Kasumi-1 (cell line): ENCODE measurements at regions not wholly inside any gene's neighbourhood (a gene's known extent, or its start where the extent isn't known, plus 50 kb on each side); places are given as distances from the start of the nearest gene placed in this dataset.

Source experiments
- DNase-seq, 2 experiments: peaks; one replicate each; lab custom pipeline; 2025; lab: John Stamatoyannopoulos, UW

GRCh38 chr2:146235158-146235557 lies 1609.7 kb upstream of the ACVR2A start:
- no peak for DNase-seq

DNA sequence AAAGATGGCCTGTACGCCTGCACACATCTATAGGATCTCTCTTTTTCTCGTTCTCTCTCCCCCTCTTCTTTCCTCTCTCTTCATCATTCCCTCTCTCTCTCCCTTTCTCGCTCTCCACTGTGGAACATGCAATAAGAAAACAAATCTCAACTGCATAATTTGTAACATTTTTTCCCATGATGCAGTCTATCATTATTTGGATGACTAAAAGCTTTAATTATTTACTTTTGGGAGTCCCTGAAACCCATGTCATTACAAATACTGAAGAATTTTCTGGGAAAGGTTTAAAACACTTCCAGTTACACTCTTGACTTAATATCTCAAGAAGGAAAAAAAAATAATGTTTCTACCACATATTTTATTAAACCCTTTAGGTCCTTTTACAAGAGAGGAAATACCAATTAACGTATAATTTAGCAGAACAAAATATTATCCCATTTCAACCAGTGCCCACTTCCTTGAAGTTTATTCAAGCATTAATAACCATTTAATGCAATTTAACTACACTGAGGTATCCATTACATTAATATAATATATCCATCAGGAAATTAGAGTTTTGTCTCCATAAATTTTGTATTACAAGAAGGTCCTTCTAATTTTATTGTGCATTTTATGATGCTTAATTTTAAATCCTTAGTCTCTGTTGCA lies 1615.2 kb upstream of the ACVR2A start:
- no peak for DNase-seq

DNA sequence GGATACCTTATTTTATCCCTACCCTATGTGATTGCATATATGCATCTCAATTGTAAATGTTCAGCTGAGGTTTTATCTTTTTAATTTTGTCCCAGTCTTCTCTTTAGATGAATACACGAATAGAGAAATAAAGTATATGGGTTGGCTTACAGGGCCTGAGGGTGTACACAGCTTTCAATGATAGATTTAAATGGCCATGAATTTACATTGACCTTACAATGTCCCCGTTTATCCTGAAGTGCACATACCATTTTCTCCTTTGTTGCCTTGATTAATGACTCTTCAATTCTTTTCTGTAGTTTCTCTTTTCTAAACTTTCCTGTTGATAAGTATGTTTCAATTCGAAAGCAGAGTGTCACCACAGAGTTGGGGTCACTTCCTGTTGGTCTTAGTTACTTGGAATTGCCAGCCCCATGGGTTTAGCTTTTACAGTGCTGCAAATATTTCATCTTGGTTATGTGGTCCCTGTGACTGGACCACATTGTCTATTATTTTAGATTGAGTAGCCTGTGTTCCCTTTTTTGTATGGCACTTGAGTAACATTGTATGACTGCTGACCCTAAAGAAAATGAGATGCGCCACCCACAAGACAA lies 1616.3 kb upstream of the ACVR2A start:
- DNase-seq = no peak

- peak in 1 of 2 experiments; percentile 29 for DNase-seq
Measured at GRCh38 chr2:146228020-146228393, 1616.8 kb upstream of the ACVR2A start.

DNA sequence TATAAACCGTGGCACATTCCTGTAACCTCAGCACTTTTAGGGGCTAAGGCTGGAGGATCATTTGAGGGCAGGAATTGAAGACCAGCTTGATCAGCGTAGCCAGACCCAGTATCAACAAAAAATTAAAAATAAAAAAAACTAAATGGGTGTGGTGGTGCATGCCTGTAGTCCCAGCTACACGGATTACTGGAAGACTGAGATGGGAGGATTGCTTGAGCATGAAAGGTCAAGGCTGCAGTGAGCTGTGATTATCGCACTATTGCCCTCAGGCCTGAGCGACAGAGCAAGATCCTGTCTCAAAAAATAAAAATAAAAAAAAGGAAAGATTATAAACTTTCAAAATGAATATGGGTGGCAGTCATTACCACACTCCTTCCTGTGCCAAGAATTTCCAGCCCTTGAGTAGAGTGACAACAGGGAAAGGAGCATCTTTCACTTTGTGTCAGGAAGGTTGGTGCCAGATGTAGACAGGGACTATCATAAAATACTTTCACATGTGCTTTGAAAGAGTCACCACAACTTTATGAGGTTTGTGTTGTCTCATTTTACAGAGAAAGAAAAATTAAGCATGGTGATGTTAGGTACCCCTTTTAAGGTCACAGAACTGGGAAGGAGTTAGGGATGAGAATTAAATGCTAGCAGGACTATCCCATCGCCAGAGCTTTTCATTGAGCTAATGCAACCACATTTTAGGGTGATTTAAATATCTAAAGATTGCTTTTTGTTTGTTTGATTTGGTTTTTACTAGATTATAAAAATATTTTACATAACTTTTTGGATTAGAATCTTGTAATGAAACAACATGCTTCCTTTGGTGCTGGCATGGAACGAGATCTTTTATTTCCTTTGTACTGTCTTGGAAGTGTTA lies 1617.4 kb upstream of the ACVR2A start:
- DNase-seq = no peak

DNA sequence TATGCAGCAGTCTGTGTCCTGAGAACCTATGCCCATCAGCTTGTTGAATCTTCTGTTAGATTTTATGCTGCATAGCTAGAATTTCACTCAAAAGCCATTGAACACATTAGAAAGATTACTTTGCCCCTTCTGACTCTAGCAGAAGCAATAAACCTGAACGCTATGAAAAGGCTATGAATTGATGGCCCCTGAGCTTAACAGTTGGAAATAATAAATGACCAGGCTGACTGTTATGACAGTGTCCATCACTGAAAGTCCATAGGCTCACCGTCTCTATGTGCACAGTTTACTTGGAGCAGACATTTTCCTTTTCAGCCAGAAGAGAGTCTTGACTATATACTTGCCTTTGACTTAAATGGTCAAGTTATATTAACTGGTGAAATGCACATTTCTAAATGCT lies 1618.8 kb upstream of the ACVR2A start:
- no peak for DNase-seq

DNA sequence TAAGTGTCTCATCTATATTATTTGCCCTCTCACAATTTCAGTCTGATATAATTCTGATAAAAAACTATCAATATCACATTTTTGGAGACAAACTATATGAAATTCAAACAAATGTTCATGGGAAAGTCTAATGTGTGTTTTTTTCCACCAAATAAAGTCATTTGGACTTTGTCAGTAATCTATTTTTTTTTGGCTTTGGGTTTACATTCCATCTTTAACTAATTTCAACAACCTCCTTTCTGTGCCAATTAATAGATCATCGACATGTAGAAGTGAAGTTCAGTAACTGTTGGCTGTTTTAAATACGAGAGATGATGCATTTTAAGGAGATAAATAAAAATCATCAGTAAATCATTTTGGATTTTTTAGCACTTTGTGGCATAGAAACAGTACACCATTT lies 1623.0 kb upstream of the ACVR2A start:
- DNase-seq = no peak

- no peak for DNase-seq
Measured at GRCh38 chr2:146220957-146221356, 1623.9 kb upstream of the ACVR2A start.

DNA sequence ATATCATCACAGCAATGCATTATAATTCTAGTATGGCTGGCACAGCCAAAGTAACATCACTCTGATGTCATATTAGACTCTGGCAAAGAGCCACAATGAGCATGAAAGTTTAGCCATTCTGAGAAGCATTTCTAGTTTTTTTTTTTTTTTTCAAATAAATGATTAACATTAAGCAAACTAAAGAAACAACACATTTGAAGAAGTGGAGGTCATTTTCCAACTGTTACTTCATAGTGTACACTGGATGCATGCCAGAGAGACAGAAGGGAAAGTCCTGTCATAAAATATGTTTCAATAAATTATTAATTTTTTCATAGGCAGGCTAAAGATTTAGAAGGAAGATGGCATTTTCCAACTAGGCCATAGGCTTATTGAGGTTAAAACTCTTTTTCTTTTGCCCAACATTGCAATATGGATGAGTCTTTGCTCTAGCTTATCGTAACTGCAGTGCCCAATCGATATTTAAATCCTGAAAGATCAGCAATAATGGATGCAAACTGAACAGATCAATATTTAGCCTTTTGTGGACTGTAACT lies 1630.4 kb upstream of the ACVR2A start:
- DNase-seq = no peak

- no peak for DNase-seq
Measured at GRCh38 chr2:146213674-146214073, 1631.2 kb upstream of the ACVR2A start.

DNA sequence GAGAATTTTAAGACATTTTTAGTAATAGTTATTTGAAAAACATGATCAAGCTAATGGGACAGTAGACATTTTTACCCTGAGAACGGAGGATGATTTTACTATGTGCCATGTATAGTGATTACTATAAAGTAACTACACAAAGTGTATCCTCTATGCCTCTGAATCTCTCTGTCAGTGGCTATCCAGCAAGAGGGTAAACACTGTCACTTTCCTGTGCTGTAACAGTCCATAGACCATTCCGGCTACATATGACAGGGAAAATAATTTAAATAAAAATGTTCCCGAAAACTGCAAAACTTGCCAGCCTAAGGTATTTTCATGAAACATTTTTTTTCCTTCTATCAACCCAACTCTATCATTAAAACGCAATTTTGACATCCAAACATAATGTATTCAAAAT lies 1632.2 kb upstream of the ACVR2A start:
- no peak for DNase-seq

GRCh38 chr2:146209842-146210275 lies 1635.0 kb upstream of the ACVR2A start:
- no peak for DNase-seq

DNA sequence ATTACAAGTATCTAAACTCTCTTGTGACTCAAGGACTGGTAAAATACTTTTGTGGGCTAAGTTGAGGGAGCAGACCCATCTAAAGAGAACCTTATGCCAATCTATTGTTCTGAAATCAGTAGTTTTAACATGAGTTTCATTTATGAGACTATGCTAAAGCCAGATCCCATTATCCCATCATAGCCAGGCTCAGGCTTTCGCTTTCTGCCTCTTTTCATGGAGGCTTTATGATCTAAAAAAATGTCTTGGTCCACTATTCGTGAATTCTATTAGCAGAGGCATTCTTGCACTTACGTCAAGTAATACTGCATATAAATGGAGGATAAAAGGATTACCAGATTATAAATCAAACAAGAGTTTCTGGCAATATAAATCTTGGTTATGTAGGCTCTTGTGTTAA lies 1636.9 kb upstream of the ACVR2A start:
- no peak for DNase-seq

DNA sequence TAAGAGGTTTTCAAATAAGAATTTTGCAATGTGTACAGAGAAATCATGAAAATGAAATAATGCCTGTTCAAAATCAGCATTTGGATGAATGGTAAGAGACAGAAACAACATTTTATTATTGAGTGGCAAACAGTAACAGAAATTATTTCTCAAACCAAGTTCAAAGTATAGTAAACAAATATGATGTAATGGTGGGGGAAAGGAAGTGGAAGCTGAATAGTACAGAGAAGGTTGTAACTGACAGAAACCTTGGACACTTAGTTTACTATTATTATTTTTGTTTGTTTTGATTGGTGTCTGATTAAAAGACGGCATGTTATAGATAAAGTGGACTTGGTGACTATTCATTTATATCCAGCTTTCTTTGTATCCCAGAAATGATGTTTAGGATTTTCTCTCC lies 1637.4 kb upstream of the ACVR2A start:
- no peak for DNase-seq

GRCh38 chr2:146203064-146203624 lies 1641.7 kb upstream of the ACVR2A start:
- DNase-seq = no peak

DNA sequence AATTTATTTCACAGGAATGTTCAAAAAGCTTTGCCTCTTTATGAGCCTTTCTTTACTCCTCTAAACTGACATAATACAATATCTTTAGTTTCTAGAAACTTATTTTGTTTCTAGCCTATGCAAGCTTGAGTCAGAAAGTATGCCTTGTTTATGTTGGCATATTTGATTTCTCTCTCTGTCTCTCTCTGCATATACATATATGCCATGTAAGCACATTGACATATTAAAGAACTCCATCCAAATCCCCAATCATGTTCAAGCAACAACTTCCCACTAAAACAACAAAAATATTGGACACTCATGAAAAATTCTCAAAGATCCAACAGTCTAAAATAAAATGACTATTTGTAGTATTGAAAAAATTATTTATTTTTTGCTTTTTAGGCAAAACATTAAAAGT lies 1651.2 kb upstream of the ACVR2A start:
- DNase-seq = no peak

DNA sequence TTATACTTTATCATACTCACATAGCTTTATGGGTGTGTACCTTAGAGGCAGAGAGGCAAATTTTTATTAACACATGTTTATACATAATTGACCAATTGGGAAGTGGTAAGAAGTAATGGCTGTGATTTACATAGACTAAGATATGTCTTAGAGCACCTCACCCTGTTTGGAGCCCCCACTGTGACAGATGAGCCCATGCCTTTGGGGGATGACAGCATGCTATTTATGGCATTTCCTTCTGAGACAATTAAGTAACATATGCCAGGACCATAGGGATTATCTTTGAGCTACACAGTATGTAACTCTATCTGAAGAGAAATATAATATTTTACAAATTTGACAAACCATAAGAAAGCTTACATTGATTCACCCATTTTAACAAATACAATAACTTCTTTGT lies 1655.3 kb upstream of the ACVR2A start:
- no peak for DNase-seq

DNA sequence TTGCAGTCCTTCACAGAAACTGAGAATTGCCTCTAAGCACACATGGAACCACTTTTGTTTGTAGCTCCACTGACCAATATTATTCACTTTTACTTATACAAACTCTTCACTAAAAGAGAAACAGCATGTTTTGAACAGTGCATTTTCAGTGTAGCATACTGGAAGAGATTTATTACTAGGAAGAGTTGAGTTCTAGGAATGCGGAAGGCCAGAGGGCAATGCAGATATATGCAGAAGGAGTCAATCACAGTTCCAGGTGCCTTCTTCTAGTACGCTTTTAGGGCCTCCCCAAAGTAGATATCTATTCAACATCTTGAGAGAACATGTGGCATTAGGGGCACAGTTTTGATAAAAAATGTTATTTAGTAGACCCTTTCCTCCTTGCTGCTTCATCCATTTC lies 1654.0 kb upstream of the ZEB2 start:
- DNase-seq = no peak

- no peak for DNase-seq
Measured at GRCh38 chr2:146161256-146161882, 1641.5 kb upstream of the ZEB2 start.

DNA sequence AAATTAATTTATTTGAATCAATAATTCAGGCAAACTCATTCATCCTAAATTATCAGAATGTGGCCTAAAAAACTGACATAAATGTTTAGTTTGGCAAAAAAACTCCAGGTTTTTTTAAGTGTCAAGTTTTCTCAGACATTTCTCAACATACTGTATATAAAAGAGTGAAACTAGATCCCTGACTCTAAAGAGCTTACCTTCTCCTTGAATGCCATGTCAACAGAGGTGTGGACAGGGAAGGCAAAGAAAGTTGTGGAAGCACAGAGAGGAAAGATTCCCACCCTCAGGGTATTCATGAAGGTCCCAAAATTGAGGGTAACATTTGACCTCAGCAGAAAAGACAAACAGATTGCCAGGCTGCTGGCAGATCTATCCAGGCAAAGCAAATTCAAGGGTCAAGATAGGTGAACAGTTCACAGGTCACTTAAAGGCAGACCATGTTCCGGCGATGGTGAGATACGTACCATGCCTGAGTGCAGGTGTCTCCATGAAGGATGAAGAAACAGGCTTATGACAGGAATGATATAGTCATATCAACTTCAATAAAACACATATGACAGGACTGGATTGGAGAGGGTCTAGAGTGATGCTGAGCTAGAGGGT lies 1638.3 kb upstream of the ZEB2 start:
- DNase-seq = no peak

DNA sequence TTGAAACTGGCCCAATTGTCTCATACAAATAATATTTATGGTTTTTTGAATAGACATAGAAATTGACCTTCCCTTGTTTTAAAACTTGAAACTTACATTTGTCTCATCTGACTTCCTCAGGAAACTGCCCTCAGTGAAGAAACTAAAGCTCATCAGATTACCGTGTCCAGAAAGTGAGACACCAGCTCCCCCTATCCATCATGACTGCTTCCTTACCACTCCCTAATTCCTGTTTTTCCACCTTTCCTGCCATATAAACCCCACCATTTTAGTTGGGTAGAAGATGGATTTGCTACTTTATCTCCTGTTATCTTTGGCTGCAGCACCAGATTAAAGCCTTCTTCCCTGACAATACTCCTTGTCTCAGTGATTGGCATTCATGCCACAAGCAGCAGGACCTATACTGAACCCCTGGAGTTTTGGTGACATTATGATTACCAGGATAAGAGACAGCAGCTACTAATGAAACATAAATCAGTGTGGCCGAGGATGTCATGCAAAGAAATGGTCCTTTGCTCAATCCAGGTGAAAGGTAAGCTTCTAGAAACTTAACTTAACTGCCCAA lies 1627.6 kb upstream of the ZEB2 start:
- DNase-seq = peak in 1 of 2 experiments; percentile 6
